ENCODE measurements at regions not wholly inside any gene's neighbourhood (a gene's known extent, or its start where the extent isn't known, plus 50 kb on each side); places are given as distances from the start of the nearest gene placed in this dataset.

GRCh38 chr1:60149251-60149650 lies 75.7 kb upstream of the C1orf87 start:
- no peak for TF ChIP-seq CTCF (conservative IDR thresholded peaks at IDR 0.05; ENCODE audit: low read depth, low read length)
- H3K9ac ChIP-seq: no peak overlapping the region

GRCh38 chr1:60146884-60147283 lies 73.3 kb upstream of the C1orf87 start:
- Histone ChIP-seq H3K4me3 (IDR thresholded peaks at IDR 0.05; ENCODE audit: insufficient read depth, low read depth, low read length) (no peak overlapping the region), H3K4me2 (no peak overlapping the region), H3K79me2 (ENCODE audit: insufficient read depth, low read depth) (no peaks in the 10 kb centered on the region), H4K20me1 (ENCODE audit: insufficient read depth) (no peaks in the 10 kb centered on the region), H3K4me1 (ENCODE audit: low read depth, poor library complexity, severe bottlenecking) (no peaks in the 10 kb centered on the region), H3K36me3 (ENCODE audit: insufficient read depth) (no peaks in the 10 kb centered on the region), H3K27ac (no peak overlapping the region), H3K9ac (no peak overlapping the region), H3K27me3 (ENCODE audit: insufficient read depth, low read depth) (no peaks in the 10 kb centered on the region), H2AFZ (ENCODE audit: low read depth) (no peak overlapping the region)
- TF ChIP-seq CTCF (conservative IDR thresholded peaks at IDR 0.05; ENCODE audit: low read depth, low read length): no peak

More at GRCh38 chr1:60149251-60149650, 75.7 kb upstream of the C1orf87 start:
- Histone ChIP-seq H3K27ac (no peak overlapping the region), H2AFZ (ENCODE audit: low read depth) (no peak overlapping the region), H4K20me1 (ENCODE audit: insufficient read depth) (no peaks in the 10 kb centered on the region), H3K4me3 (IDR thresholded peaks at IDR 0.05; ENCODE audit: insufficient read depth, low read depth, low read length) (no peak overlapping the region), H3K27me3 (ENCODE audit: insufficient read depth, low read depth) (no peaks in the 10 kb centered on the region), H3K36me3 (ENCODE audit: insufficient read depth) (no peaks in the 10 kb centered on the region), H3K4me1 (ENCODE audit: low read depth, poor library complexity, severe bottlenecking) (no peaks in the 10 kb centered on the region), H3K4me2 (no peak overlapping the region), H3K79me2 (ENCODE audit: insufficient read depth, low read depth) (no peaks in the 10 kb centered on the region)

GRCh38 chr1:60145771-60146170 lies 72.2 kb upstream of the C1orf87 start:
- no peaks in the 10 kb centered on the region for H4K20me1 ChIP-seq (ENCODE audit: insufficient read depth)
- H3K79me2 ChIP-seq (ENCODE audit: insufficient read depth, low read depth): no peaks in the 10 kb centered on the region

GRCh38 chr1:60141743-60142142 lies 68.2 kb upstream of the C1orf87 start:
- no peaks in the 10 kb centered on the region for H3K79me2 ChIP-seq (ENCODE audit: insufficient read depth, low read depth)
- H3K36me3 ChIP-seq (ENCODE audit: insufficient read depth): no peaks in the 10 kb centered on the region
- H2AFZ ChIP-seq (ENCODE audit: low read depth): no peak overlapping the region
- no peaks in the 10 kb centered on the region for H4K20me1 ChIP-seq (ENCODE audit: insufficient read depth)
- no peaks in the 10 kb centered on the region for H3K27me3 ChIP-seq (ENCODE audit: insufficient read depth, low read depth)
- TF ChIP-seq CTCF (conservative IDR thresholded peaks at IDR 0.05; ENCODE audit: low read depth, low read length): no peak
- no peaks in the 10 kb centered on the region for H3K4me1 ChIP-seq (ENCODE audit: low read depth, poor library complexity, severe bottlenecking)
- no peak overlapping the region for H3K4me3 ChIP-seq (IDR thresholded peaks at IDR 0.05; ENCODE audit: insufficient read depth, low read depth, low read length)
- no peak overlapping the region for H3K9ac ChIP-seq
- H3K27ac ChIP-seq: no peak overlapping the region
- H3K4me2 ChIP-seq: no peak overlapping the region

More at GRCh38 chr1:60145771-60146170, 72.2 kb upstream of the C1orf87 start:
- Histone ChIP-seq H3K36me3 (ENCODE audit: insufficient read depth) (no peaks in the 10 kb centered on the region), H3K4me2 (no peak overlapping the region), H2AFZ (ENCODE audit: low read depth) (no peak overlapping the region), H3K4me1 (ENCODE audit: low read depth, poor library complexity, severe bottlenecking) (no peaks in the 10 kb centered on the region), H3K9ac (no peak overlapping the region), H3K4me3 (IDR thresholded peaks at IDR 0.05; ENCODE audit: insufficient read depth, low read depth, low read length) (no peak overlapping the region), H3K27ac (no peak overlapping the region), H3K27me3 (ENCODE audit: insufficient read depth, low read depth) (no peaks in the 10 kb centered on the region)
- TF ChIP-seq CTCF (conservative IDR thresholded peaks at IDR 0.05; ENCODE audit: low read depth, low read length): no peak
